Parathyroid adenoma (tissue), 2 donors: ENCODE measurements at regions not wholly inside any gene's neighbourhood (a gene's known extent, or its start where the extent isn't known, plus 50 kb on each side); places are given as distances from the start of the nearest gene placed in this dataset.

Experiments used
- H2AFZ ChIP-seq: fragments of 300-600 bp; sonication (generic); one replicate; pipeline ENCODE4 v1.7.0; 2017; ENCODE audit warnings: antibody characterized with exemption, mild to moderate bottlenecking
- H3K27ac ChIP-seq: fragments of 300-600 bp; sonication (generic); one replicate; pipeline ENCODE4 v1.7.0; 2017
- H3K27me3 ChIP-seq: fragments of 300-600 bp; sonication (generic); one replicate; pipeline ENCODE4 v1.7.0; 2017; ENCODE audit warnings: low read length; ENCODE audit not compliant: control insufficient read depth, insufficient read depth
- H3K36me3 ChIP-seq: fragments of 300-600 bp; sonication (generic); one replicate; pipeline ENCODE4 v1.7.0; 2017; ENCODE audit warnings: low read length; ENCODE audit not compliant: control insufficient read depth, insufficient read depth
- H3K4me1 ChIP-seq: fragments of 300-600 bp; sonication (generic); one replicate; pipeline ENCODE4 v1.7.0; 2017; ENCODE audit warnings: control low read depth
- H3K4me2 ChIP-seq: fragments of 300-600 bp; sonication (generic); one replicate; pipeline ENCODE4 v1.7.0; 2017; ENCODE audit warnings: low read length
- H3K4me3 ChIP-seq: fragments of 300-600 bp; sonication (generic); one replicate; pipeline ENCODE4 v1.7.0; 2017; ENCODE audit warnings: low read depth, low read length
- H3K79me2 ChIP-seq: fragments of 300-600 bp; sonication (generic); one replicate; pipeline ENCODE4 v1.7.0; 2017; ENCODE audit warnings: control low read depth
- H3K9ac ChIP-seq: fragments of 300-600 bp; sonication (generic); one replicate; pipeline ENCODE4 v1.7.0; 2017; ENCODE audit warnings: mild to moderate bottlenecking
- H3K9me3 ChIP-seq: fragments of 300-600 bp; sonication (generic); one replicate; pipeline ENCODE4 v1.7.0; 2017; ENCODE audit warnings: low read length; ENCODE audit not compliant: control insufficient read depth
- TF ChIP-seq, protein P1 (sequence below): fragments of 300-600 bp; sonication (generic); IDR thresholded peaks from one replicate; pipeline ENCODE4 v1.7.0; 2017; ENCODE audit warnings: antibody characterized with exemption, mild to moderate bottlenecking
- donor health status: primary hyperparathyroidism.

DNA sequence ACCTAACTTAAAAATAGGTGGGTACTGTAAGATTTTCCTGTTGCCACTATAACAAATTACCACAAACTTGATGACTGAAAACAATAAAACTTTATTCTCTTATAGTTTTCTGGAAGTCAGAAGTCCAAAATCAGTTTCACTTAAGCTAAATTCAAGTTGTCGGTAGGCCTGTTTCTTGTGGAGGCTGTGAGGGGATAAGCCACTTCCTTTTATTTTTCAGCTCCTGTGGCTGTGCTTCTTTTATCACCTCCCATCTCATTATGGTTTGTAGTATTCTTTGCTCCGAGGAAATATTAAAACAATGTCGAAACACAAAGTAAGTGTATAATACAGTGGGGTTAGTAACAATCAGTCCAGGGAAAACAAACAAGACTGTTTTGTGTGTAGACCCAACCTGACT is 610.5 kb upstream of the TECRL start:
- H3K4me3 ChIP-seq, result no peak overlapping the region
- no peak overlapping the region for H3K27ac ChIP-seq
- no peaks in the 10 kb centered on the region for H3K4me1 ChIP-seq
- H2AFZ ChIP-seq, result no peak overlapping the region
- H3K9me3 ChIP-seq, result no peaks in the 10 kb centered on the region
- H3K79me2 ChIP-seq, result no peaks in the 10 kb centered on the region
- TF ChIP-seq, protein P1, sequence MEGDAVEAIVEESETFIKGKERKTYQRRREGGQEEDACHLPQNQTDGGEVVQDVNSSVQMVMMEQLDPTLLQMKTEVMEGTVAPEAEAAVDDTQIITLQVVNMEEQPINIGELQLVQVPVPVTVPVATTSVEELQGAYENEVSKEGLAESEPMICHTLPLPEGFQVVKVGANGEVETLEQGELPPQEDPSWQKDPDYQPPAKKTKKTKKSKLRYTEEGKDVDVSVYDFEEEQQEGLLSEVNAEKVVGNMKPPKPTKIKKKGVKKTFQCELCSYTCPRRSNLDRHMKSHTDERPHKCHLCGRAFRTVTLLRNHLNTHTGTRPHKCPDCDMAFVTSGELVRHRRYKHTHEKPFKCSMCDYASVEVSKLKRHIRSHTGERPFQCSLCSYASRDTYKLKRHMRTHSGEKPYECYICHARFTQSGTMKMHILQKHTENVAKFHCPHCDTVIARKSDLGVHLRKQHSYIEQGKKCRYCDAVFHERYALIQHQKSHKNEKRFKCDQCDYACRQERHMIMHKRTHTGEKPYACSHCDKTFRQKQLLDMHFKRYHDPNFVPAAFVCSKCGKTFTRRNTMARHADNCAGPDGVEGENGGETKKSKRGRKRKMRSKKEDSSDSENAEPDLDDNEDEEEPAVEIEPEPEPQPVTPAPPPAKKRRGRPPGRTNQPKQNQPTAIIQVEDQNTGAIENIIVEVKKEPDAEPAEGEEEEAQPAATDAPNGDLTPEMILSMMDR, result no peak
- H3K9ac ChIP-seq, result no peak overlapping the region
- H3K36me3 ChIP-seq, result no peaks in the 10 kb centered on the region
- no peak overlapping the region for H3K4me2 ChIP-seq
- H3K27me3 ChIP-seq, result no peaks in the 10 kb centered on the region

GRCh38 chr4:65018313-65018712 is 609.1 kb upstream of the TECRL start:
- Histone ChIP-seq H3K4me2 (no peak overlapping the region), H3K9ac (no peak overlapping the region)

GRCh38 chr4:65014078-65014477 is 604.8 kb upstream of the TECRL start:
- no peaks in the 10 kb centered on the region for H3K4me1 ChIP-seq

More at GRCh38 chr4:65018313-65018712, 609.1 kb upstream of the TECRL start:
- no peaks in the 10 kb centered on the region for H3K9me3 ChIP-seq
- H3K4me3 ChIP-seq, result no peak overlapping the region
- H3K4me1 ChIP-seq, result no peaks in the 10 kb centered on the region
- H3K27ac ChIP-seq, result no peak overlapping the region
- H2AFZ ChIP-seq, result no peak overlapping the region
- TF ChIP-seq, protein P1, result no peak
- H3K79me2 ChIP-seq, result no peaks in the 10 kb centered on the region
- H3K36me3 ChIP-seq, result no peaks in the 10 kb centered on the region
- H3K27me3 ChIP-seq, result no peaks in the 10 kb centered on the region

GRCh38 chr4:65007841-65008439 is 598.7 kb upstream of the TECRL start:
- Histone ChIP-seq H3K4me1 (no peaks in the 10 kb centered on the region), H3K4me3 (no peak overlapping the region), H3K79me2 (no peaks in the 10 kb centered on the region), H3K27ac (no peak overlapping the region), H3K9me3 (no peaks in the 10 kb centered on the region), H3K4me2 (no peak overlapping the region), H3K27me3 (no peaks in the 10 kb centered on the region), H3K36me3 (no peaks in the 10 kb centered on the region), H2AFZ (no peak overlapping the region), H3K9ac (no peak overlapping the region)
- TF ChIP-seq, protein P1, result no peak

More at GRCh38 chr4:65014078-65014477, 604.8 kb upstream of the TECRL start:
- no peak overlapping the region for H3K27ac ChIP-seq
- no peaks in the 10 kb centered on the region for H3K36me3 ChIP-seq
- no peaks in the 10 kb centered on the region for H3K27me3 ChIP-seq
- no peak overlapping the region for H3K9ac ChIP-seq
- no peak overlapping the region for H3K4me3 ChIP-seq
- no peaks in the 10 kb centered on the region for H3K79me2 ChIP-seq
- no peak overlapping the region for H2AFZ ChIP-seq
- no peaks in the 10 kb centered on the region for H3K9me3 ChIP-seq
- TF ChIP-seq, protein P1, result no peak
- H3K4me2 ChIP-seq, result no peak overlapping the region

- Histone ChIP-seq H3K9ac (no peak overlapping the region), H3K27me3 (no peaks in the 10 kb centered on the region), H3K4me1 (no peaks in the 10 kb centered on the region), H3K36me3 (no peaks in the 10 kb centered on the region), H3K4me3 (no peak overlapping the region), H3K9me3 (no peaks in the 10 kb centered on the region), H2AFZ (no peak overlapping the region), H3K4me2 (no peak overlapping the region), H3K79me2 (no peaks in the 10 kb centered on the region), H3K27ac (no peak overlapping the region)
- TF ChIP-seq, protein P1, result no peak
Observed at GRCh38 chr4:64975177-64975576, 565.9 kb upstream of the TECRL start.
